SK-N-SH (cell line): ENCODE measurements at regions not wholly inside any gene's neighbourhood (a gene's known extent, or its start where the extent isn't known, plus 50 kb on each side); places are given as distances from the start of the nearest gene placed in this dataset.

Experiments
- CTCF ChIA-PET: fragments of 300-600, 350-600 bp; formaldehyde crosslinking; extraction: SDS; loops from one replicate; lab custom pipeline; 2021; lab: Yijun Ruan, JAX
- POLR2A ChIA-PET: fragments of 350-600 bp; sonication (Branson Sonifier 250); formaldehyde crosslinking; extraction: SDS; loops from one replicate; lab custom pipeline; 2020; ENCODE audit warnings: antibody characterized with exemption, inconsistent platforms; lab: Yijun Ruan, JAX
- DNase-seq: peaks from one replicate; pipeline ENCODE4 v3.0.0; 2012
- H2AFZ ChIP-seq: fragments of 200-600 bp; sonication (generic); 2 replicates; pipeline ENCODE4 v1.8.1; 2016; ENCODE audit warnings: antibody characterized with exemption, mild to moderate bottlenecking, low read depth
- H3F3A ChIP-seq: fragments of 200-600 bp; sonication (generic); replicated peaks from 2 replicates; pipeline ENCODE3; 2016; ENCODE audit warnings: antibody characterized with exemption, mild to moderate bottlenecking; ENCODE audit not compliant: insufficient read depth
- H3K27ac ChIP-seq, 2 experiments: fragments of 200-500 bp in 1 of 2; fragments of 200-600 bp in 1 of 2; sonication (Bioruptor generic) in 1 of 2; sonication (generic), shearing (Covaris generic) in 1 of 2; 2 replicates each; pipeline versions ENCODE4 v1.5.1 to v1.6.1; 2014 to 2016; ENCODE audit warnings: low read depth in 2 of 2, inconsistent platforms in 1 of 2, low read length in 1 of 2, mild to moderate bottlenecking in 1 of 2, mixed read lengths in 1 of 2
- H3K27me3 ChIP-seq: fragments of 200-600 bp; sonication (generic), shearing (Covaris generic); 2 replicates; pipeline ENCODE4 v1.6.1; 2016; ENCODE audit warnings: mixed run types; ENCODE audit not compliant: insufficient read depth
- H3K36me3 ChIP-seq, 2 experiments: fragments of 200-500 bp in 1 of 2; fragments of 200-600 bp in 1 of 2; sonication (Bioruptor generic) in 1 of 2; sonication (generic) in 1 of 2; replicated peaks in 1 of 2; 2 replicates each; pipeline versions ENCODE3 to v1.5.1; 2014 to 2016; ENCODE audit warnings: low read length in 1 of 2, mild to moderate bottlenecking in 1 of 2; ENCODE audit not compliant: insufficient read depth in 2 of 2, control insufficient read depth in 1 of 2
- H3K4me1 ChIP-seq, 2 experiments: fragments of 200-500 bp in 1 of 2; fragments of 200-600 bp in 1 of 2; sonication (Bioruptor generic) in 1 of 2; sonication (generic), shearing (Covaris generic) in 1 of 2; 2 replicates each; pipeline versions ENCODE4 v1.5.1 to v1.6.1; 2014 to 2016; ENCODE audit warnings: low read depth in 1 of 2, low read length in 1 of 2, mixed run types in 1 of 2; ENCODE audit not compliant: insufficient read depth in 2 of 2, control insufficient read depth in 1 of 2
- H3K4me2 ChIP-seq: fragments of 200-600 bp; sonication (generic), shearing (Covaris generic); 2 replicates; pipeline ENCODE4 v1.6.1; 2017; ENCODE audit warnings: mixed run types
- H3K4me3 ChIP-seq, 2 experiments: fragments of 200-500 bp in 1 of 2; fragments of 200-600 bp in 1 of 2; sonication (Bioruptor generic) in 1 of 2; sonication (generic), shearing (Covaris generic) in 1 of 2; 2 replicates each; pipeline versions ENCODE4 v1.5.1 to v1.8.1; 2014 to 2016; ENCODE audit warnings: low read depth in 2 of 2, inconsistent platforms in 1 of 2, low read length in 1 of 2, mild to moderate bottlenecking in 1 of 2, mixed read lengths in 1 of 2, moderate library complexity in 1 of 2
- H3K79me2 ChIP-seq: fragments of 200-600 bp; sonication (generic); 2 replicates; pipeline ENCODE4 v1.8.1; 2017; ENCODE audit warnings: mild to moderate bottlenecking; ENCODE audit not compliant: insufficient read depth
- H3K9ac ChIP-seq: fragments of 200-600 bp; sonication (generic); 2 replicates; pipeline ENCODE4 v1.6.1; 2017; ENCODE audit warnings: mixed run types
- H3K9me2 ChIP-seq: fragments of 200-600 bp; sonication (generic); 2 replicates; pipeline ENCODE4 v1.6.1; 2017; ENCODE audit warnings: mixed run types
- H3K9me3 ChIP-seq: fragments of 200-600 bp; sonication (generic); 2 replicates; pipeline ENCODE4 v1.6.1; 2017; ENCODE audit warnings: mixed run types, mild to moderate bottlenecking, moderate library complexity
- H4K20me1 ChIP-seq: fragments of 200-600 bp; sonication (generic); 2 replicates; pipeline ENCODE4 v1.6.1; 2017; ENCODE audit warnings: mild to moderate bottlenecking, mixed run types; ENCODE audit not compliant: insufficient read depth
- EP300 ChIP-seq, 2 experiments: IDR thresholded peaks; 2 replicates each; pipeline versions ENCODE4 v1.4.0 to v1.6.1; 2012; ENCODE audit warnings: borderline replicate concordance in 1 of 2, low read depth in 1 of 2, low read length in 1 of 2
- FOSL2 ChIP-seq: IDR thresholded peaks from 2 replicates; pipeline ENCODE4 v1.4.0; 2012; ENCODE audit warnings: low read depth, mild to moderate bottlenecking, moderate library complexity, borderline replicate concordance
- FOXJ3 ChIP-seq: sonication (generic); formaldehyde crosslinking; IDR thresholded peaks from 2 replicates; pipeline ENCODE4 v1.5.1; 2020; ENCODE audit warnings: mild to moderate bottlenecking, missing genetic modification reagents
- FOXM1 ChIP-seq: IDR thresholded peaks from 2 replicates; pipeline ENCODE4 v1.4.0; 2012; ENCODE audit warnings: low read depth, mild to moderate bottlenecking
- GATA2 ChIP-seq: sonication (generic); formaldehyde crosslinking; IDR thresholded peaks from 2 replicates; pipeline ENCODE4 v1.5.0; 2020; ENCODE audit warnings: mild to moderate bottlenecking, missing genetic modification reagents
- MEF2A ChIP-seq: IDR thresholded peaks from 2 replicates; pipeline ENCODE4 v1.4.0; 2012; ENCODE audit warnings: low read depth, borderline replicate concordance
- MXI1 ChIP-seq: IDR thresholded peaks from 2 replicates; pipeline ENCODE4 v1.6.1; 2012; ENCODE audit warnings: mild to moderate bottlenecking, low read depth, low read length, improper control_type of control experiment
- NRF1 ChIP-seq: IDR thresholded peaks from 2 replicates; pipeline ENCODE4 v1.6.1; 2012; ENCODE audit warnings: low read depth, mild to moderate bottlenecking, low read length
- RAD21 ChIP-seq: IDR thresholded peaks from 2 replicates; pipeline ENCODE4 v1.6.1; 2012; ENCODE audit warnings: mild to moderate bottlenecking, low read length
- RCOR1 ChIP-seq: fragments of 150-350 bp; IDR thresholded peaks from 2 replicates; pipeline ENCODE4 v1.6.1; 2017; ENCODE audit warnings: antibody characterized with exemption, low read length
- RFX5 ChIP-seq: IDR thresholded peaks from 2 replicates; pipeline ENCODE4 v1.6.1; 2012; ENCODE audit warnings: mild to moderate bottlenecking, improper control_type of control experiment, low read length
- RXRA ChIP-seq: IDR thresholded peaks from 2 replicates; pipeline ENCODE4 v1.4.0; 2012; ENCODE audit warnings: low read depth, mild to moderate bottlenecking, borderline replicate concordance
- USF1 ChIP-seq: IDR thresholded peaks from 2 replicates; pipeline ENCODE4 v1.4.0; 2012; ENCODE audit warnings: low read depth, borderline replicate concordance
- YY1 ChIP-seq: IDR thresholded peaks from 2 replicates; pipeline ENCODE4 v1.4.0; 2012; ENCODE audit warnings: low read depth, mild to moderate bottlenecking
- WGBS: methylation state at CpG from one replicate; pipeline ENCODE4 v1.1.6; 2017; ENCODE audit warnings: low lambda C conversion rate; 5-methylcytosine and 5-hydroxymethylcytosine counted together
- TF ChIP-seq, protein P1 (sequence below): IDR thresholded peaks from 2 replicates; pipeline ENCODE4; 2012
- TF ChIP-seq, protein P2 (sequence below): IDR thresholded peaks from 2 replicates; pipeline ENCODE4 v1.4.0; 2012; ENCODE audit warnings: low read depth, borderline replicate concordance

DNA sequence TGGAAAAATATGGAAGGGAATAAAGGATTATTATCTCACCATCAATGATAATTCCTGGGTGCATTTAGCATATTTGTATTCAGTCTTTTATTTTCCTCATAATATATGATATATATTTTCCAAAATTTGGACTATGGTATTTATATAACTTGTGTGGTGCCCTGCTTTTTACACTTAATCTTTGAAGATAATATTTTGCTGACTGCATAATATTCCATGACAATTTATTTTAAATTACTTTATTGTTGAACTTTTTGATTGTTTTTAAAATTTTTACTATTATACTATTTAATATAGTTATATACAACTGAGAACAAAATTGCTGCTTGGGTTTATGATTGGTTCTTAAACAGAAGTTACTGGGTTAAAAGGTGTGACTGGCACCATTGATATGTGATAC is 212.3 kb downstream of the TTC6 start (continued):
- TF ChIP-seq, protein P1, sequence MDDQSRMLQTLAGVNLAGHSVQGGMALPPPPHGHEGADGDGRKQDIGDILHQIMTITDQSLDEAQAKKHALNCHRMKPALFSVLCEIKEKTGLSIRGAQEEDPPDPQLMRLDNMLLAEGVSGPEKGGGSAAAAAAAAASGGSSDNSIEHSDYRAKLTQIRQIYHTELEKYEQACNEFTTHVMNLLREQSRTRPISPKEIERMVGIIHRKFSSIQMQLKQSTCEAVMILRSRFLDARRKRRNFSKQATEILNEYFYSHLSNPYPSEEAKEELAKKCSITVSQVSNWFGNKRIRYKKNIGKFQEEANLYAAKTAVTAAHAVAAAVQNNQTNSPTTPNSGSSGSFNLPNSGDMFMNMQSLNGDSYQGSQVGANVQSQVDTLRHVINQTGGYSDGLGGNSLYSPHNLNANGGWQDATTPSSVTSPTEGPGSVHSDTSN: no peak
- no peak for TF ChIP-seq YY1
- no peak for TF ChIP-seq FOXM1

- DNase-seq: no peak
- H3K9ac ChIP-seq: no peak overlapping the region
- 2% methylated on average over 4 of the region's 4 CpGs for WGBS
- ChIA-PET POLR2A (no interaction called here), CTCF (interaction anchor here (0.9 kb wide), 1 partner anchor 10 kb away, joined by 3 read pairs; no protein-coding TSS in a partner anchor)
- TF ChIP-seq, protein P1: no peak
- TF ChIP-seq RCOR1 (no peak), NRF1 (no peak), MEF2A (no peak), EP300 (IDR thresholded peaks at IDR 0.05; ENCODE audit: borderline replicate concordance in 1 of 2, low read depth in 1 of 2, low read length in 1 of 2) (no peak), GATA2 (CRISPR knock-in tag) (no peak), FOXM1 (no peak), USF1 (no peak), FOXJ3 (CRISPR knock-in tag) (no peak), RAD21 (no peak), RXRA (no peak), MXI1 (no peak), FOSL2 (no peak), RFX5 (no peak)
- TF ChIP-seq, protein P2, sequence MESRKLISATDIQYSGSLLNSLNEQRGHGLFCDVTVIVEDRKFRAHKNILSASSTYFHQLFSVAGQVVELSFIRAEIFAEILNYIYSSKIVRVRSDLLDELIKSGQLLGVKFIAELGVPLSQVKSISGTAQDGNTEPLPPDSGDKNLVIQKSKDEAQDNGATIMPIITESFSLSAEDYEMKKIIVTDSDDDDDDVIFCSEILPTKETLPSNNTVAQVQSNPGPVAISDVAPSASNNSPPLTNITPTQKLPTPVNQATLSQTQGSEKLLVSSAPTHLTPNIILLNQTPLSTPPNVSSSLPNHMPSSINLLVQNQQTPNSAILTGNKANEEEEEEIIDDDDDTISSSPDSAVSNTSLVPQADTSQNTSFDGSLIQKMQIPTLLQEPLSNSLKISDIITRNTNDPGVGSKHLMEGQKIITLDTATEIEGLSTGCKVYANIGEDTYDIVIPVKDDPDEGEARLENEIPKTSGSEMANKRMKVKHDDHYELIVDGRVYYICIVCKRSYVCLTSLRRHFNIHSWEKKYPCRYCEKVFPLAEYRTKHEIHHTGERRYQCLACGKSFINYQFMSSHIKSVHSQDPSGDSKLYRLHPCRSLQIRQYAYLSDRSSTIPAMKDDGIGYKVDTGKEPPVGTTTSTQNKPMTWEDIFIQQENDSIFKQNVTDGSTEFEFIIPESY: no peak
- H3K79me2 ChIP-seq: no peaks in the 10 kb centered on the region
- no peaks in the 10 kb centered on the region for H3K9me2 ChIP-seq
- H3K36me3 ChIP-seq: no peaks in the 10 kb centered on the region
- H2AFZ ChIP-seq: no peak overlapping the region
- no peak overlapping the region for H3K27ac ChIP-seq
- no peak overlapping the region for H3K4me3 ChIP-seq
- no peaks in the 10 kb centered on the region for H3K4me1 ChIP-seq
- no peak overlapping the region for H3K4me2 ChIP-seq
- H3F3A ChIP-seq: no peaks in the 10 kb centered on the region
- no peaks in the 10 kb centered on the region for H3K9me3 ChIP-seq
- no peaks in the 10 kb centered on the region for H3K27me3 ChIP-seq
- no peaks in the 10 kb centered on the region for H4K20me1 ChIP-seq
These were observed 214.8 kb downstream of the TTC6 start for GRCh38 chr14:37810094-37810801.
